IMR-90 (cell line): ENCODE measurements at regions not wholly inside any gene's neighbourhood (a gene's known extent, or its start where the extent isn't known, plus 50 kb on each side); places are given as distances from the start of the nearest gene placed in this dataset.

Source experiments
- ATAC-seq: fragments of 200-7000 bp; cut with Tn5 transposase; 2 replicates; pipeline ENCODE4 v1.9.1; 2020; ENCODE audit warnings: low read depth, mild to moderate bottlenecking, moderate library complexity
- BruUV-seq: library from RNA; stranded (reverse); fragments of 400-500 nt; replicated peaks from 2 replicates; lab custom pipeline; 2021; lab: Mats Ljungman, UMichigan
- CTCF ChIA-PET: fragments of 300-600 bp; formaldehyde crosslinking; extraction: SDS; loops from one replicate; lab custom pipeline; 2021; ENCODE audit warnings: antibody characterized with exemption; lab: Yijun Ruan, JAX
- POLR2A ChIA-PET: fragments of 300-600 bp; sonication (Branson Sonifier 250); formaldehyde crosslinking; loops from one replicate; lab custom pipeline; 2022; ENCODE audit warnings: antibody characterized with exemption; ENCODE audit not compliant: unreplicated experiment; lab: Charles Lee
- DNase-seq: peaks from one replicate; pipeline ENCODE4 v3.0.0; 2013
- H2AFZ ChIP-seq: replicated peaks from 2 replicates; pipeline ENCODE3; 2013; ENCODE audit warnings: low read length, mild to moderate bottlenecking; ENCODE audit not compliant: poor library complexity
- H2AK5ac ChIP-seq: 2 replicates; pipeline ENCODE4 v1.6.1; 2013; ENCODE audit warnings: low read depth, low read length, inconsistent platforms
- H2AK9ac ChIP-seq: replicated peaks from 2 replicates; pipeline ENCODE3; 2013; ENCODE audit warnings: mild to moderate bottlenecking, low read depth, low read length, moderate library complexity; ENCODE audit not compliant: poor library complexity
- H2BK120ac ChIP-seq: 2 replicates; pipeline ENCODE4 v1.6.1; 2013; ENCODE audit warnings: low read depth, low read length, inconsistent platforms
- H2BK15ac ChIP-seq: 3 replicates; pipeline ENCODE4 v1.6.1; 2013; ENCODE audit warnings: low read depth, low read length, inconsistent platforms
- H2BK20ac ChIP-seq: 2 replicates; pipeline ENCODE4 v1.6.1; 2013; ENCODE audit warnings: low read depth, mild to moderate bottlenecking, inconsistent platforms, low read length, moderate library complexity
- H2BK5ac ChIP-seq: 2 replicates; pipeline ENCODE4 v1.6.1; 2013; ENCODE audit warnings: mild to moderate bottlenecking, low read depth, low read length, inconsistent platforms; ENCODE audit not compliant: poor library complexity, severe bottlenecking
- H3K14ac ChIP-seq: replicated peaks from 2 replicates; pipeline ENCODE4 v1.6.1; 2013; ENCODE audit warnings: low read depth, low read length, inconsistent platforms
- H3K18ac ChIP-seq: 2 replicates; pipeline ENCODE4 v1.6.1; 2013; ENCODE audit warnings: low read depth, low read length, control low read depth
- H3K23ac ChIP-seq: 2 replicates; pipeline ENCODE4 v1.6.1; 2013; ENCODE audit warnings: low read depth, low read length, inconsistent platforms
- H3K27ac ChIP-seq: 2 replicates; pipeline ENCODE4 v1.5.1; 2013; ENCODE audit warnings: mild to moderate bottlenecking, control low read depth, low read length; ENCODE audit not compliant: insufficient read depth
- H3K27me3 ChIP-seq: 2 replicates; pipeline ENCODE4 v1.6.1; 2013; ENCODE audit warnings: low read length; ENCODE audit not compliant: control insufficient read depth, insufficient read depth
- H3K36me3 ChIP-seq: 2 replicates; pipeline ENCODE4 v1.6.1; 2013; ENCODE audit warnings: low read length, mixed read lengths; ENCODE audit not compliant: control insufficient read depth, insufficient read depth
- H3K4ac ChIP-seq: 2 replicates; pipeline ENCODE4 v1.6.1; 2013; ENCODE audit warnings: low read depth, low read length, inconsistent platforms
- H3K4me1 ChIP-seq: 2 replicates; pipeline ENCODE4 v1.6.1; 2013; ENCODE audit warnings: low read length, mixed read lengths; ENCODE audit not compliant: control insufficient read depth, insufficient read depth
- H3K4me2 ChIP-seq: 2 replicates; pipeline ENCODE4 v1.6.1; 2013; ENCODE audit warnings: low read depth, mild to moderate bottlenecking, control low read depth, low read length, moderate library complexity
- H3K4me3 ChIP-seq: 2 replicates; pipeline ENCODE4 v1.5.1; 2013; ENCODE audit warnings: low read depth, mild to moderate bottlenecking, control low read depth, low read length, moderate library complexity; ENCODE audit not compliant: insufficient read depth
- H3K56ac ChIP-seq: 2 replicates; pipeline ENCODE4 v1.6.1; 2013; ENCODE audit warnings: low read length, inconsistent platforms; ENCODE audit not compliant: insufficient read depth; ENCODE audit errors: extremely low read depth
- H3K79me1 ChIP-seq, 2 experiments: 2 replicates each; pipeline ENCODE4 v1.6.1; 2013; ENCODE audit warnings: low read length in 2 of 2, inconsistent platforms in 1 of 2, low read depth in 1 of 2
- H3K9ac ChIP-seq: 2 replicates; pipeline ENCODE4 v1.6.1; 2013; ENCODE audit warnings: low read depth, low read length, control low read depth
- H3K9me1 ChIP-seq: 2 replicates; pipeline ENCODE4 v1.6.1; 2013; ENCODE audit warnings: low read length, inconsistent platforms; ENCODE audit not compliant: insufficient read depth
- H3K9me3 ChIP-seq: 2 replicates; pipeline ENCODE4 v1.6.1; 2013; ENCODE audit warnings: low read length; ENCODE audit not compliant: control insufficient read depth, insufficient read depth
- H4K20me1 ChIP-seq: 2 replicates; pipeline ENCODE4 v1.6.1; 2013; ENCODE audit warnings: low read length, inconsistent platforms; ENCODE audit not compliant: insufficient read depth
- H4K5ac ChIP-seq: 2 replicates; pipeline ENCODE4 v1.6.1; 2013; ENCODE audit warnings: mild to moderate bottlenecking, low read depth, low read length, control low read depth
- H4K8ac ChIP-seq, 2 experiments: 2 replicates each; pipeline ENCODE4 v1.6.1; 2013; ENCODE audit warnings: low read depth in 2 of 2, low read length in 2 of 2, control low read depth in 1 of 2, inconsistent platforms in 1 of 2
- H4K91ac ChIP-seq: 2 replicates; pipeline ENCODE4 v1.6.1; 2013; ENCODE audit warnings: low read depth, low read length, inconsistent platforms; ENCODE audit not compliant: insufficient read depth
- BHLHE40 ChIP-seq: fragments of 150-350 bp; IDR thresholded peaks from 2 replicates; pipeline ENCODE4 v1.6.1; 2016; ENCODE audit warnings: mild to moderate bottlenecking, low read depth, low read length
- CTCF ChIP-seq: conservative IDR thresholded peaks from 2 replicates; pipeline ENCODE4 v1.5.1; 2012; ENCODE audit warnings: mild to moderate bottlenecking, low read depth, low read length, improper control_type of control experiment
- FOS ChIP-seq: fragments of 150-350 bp; IDR thresholded peaks from 2 replicates; pipeline ENCODE4 v1.6.1; 2016; ENCODE audit warnings: low read depth, low read length
- MAFK ChIP-seq: IDR thresholded peaks from 2 replicates; pipeline ENCODE4 v1.6.1; 2012; ENCODE audit warnings: low read depth, low read length, improper control_type of control experiment
- POLR2A ChIP-seq: IDR thresholded peaks from 2 replicates; pipeline ENCODE4 v1.6.1; 2012; ENCODE audit warnings: mild to moderate bottlenecking, low read depth, low read length
- RCOR1 ChIP-seq: IDR thresholded peaks from 2 replicates; pipeline ENCODE4 v1.6.1; 2012; ENCODE audit warnings: mild to moderate bottlenecking, low read length, improper control_type of control experiment; ENCODE audit not compliant: insufficient replicate concordance
- WGBS, 2 experiments: methylation state at CpG; one replicate each; pipeline versions ENCODE4 v1.1.5 to v1.1.7; 2013; ENCODE audit warnings: missing lambda C conversion rate in 2 of 2; ENCODE audit not compliant: insufficient read length in 1 of 2; ENCODE audit errors: extremely low coverage in 2 of 2; 5-methylcytosine and 5-hydroxymethylcytosine counted together
- dilution Hi-C: fragments of 300-500 bp; cut with HindIII; formaldehyde crosslinking; loops from one replicate; pipeline ENCODE4 v1.14.3; 2018; ENCODE audit warnings: low sequenced_read_pairs; ENCODE audit not compliant: unreplicated experiment
- in situ Hi-C: fragments of 300-500 bp; cut with MboI; formaldehyde crosslinking; loops from 3 replicates; pipeline ENCODE4 v1.14.3; 2019; ENCODE audit warnings: low sequenced_read_pairs, inconsistent platforms, mixed read lengths
- intact Hi-C: fragments of 100-400 bp; cut with micrococcal nuclease; formaldehyde crosslinking; loops from 2 replicates; pipeline ENCODE4 v1.10.0; 2022
- TF ChIP-seq, protein P1 (sequence below): fragments of 150-350 bp; IDR thresholded peaks from 2 replicates; pipeline ENCODE4 v1.6.1; 2017; ENCODE audit warnings: mild to moderate bottlenecking, antibody characterized with exemption, low read length, low read depth

GRCh38 chr11:103845331-103845730 lies 191.1 kb upstream of the DDI1 start:
- Histone ChIP-seq H4K20me1 (no peaks in the 10 kb centered on the region), H2BK15ac (no peak overlapping the region), H3K9me1 (no peaks in the 10 kb centered on the region), H3K79me1 (no peaks in the 10 kb centered on the region), H2AK5ac (no peak overlapping the region), H3K9me3 (no peaks in the 10 kb centered on the region), H2AK9ac (no peak overlapping the region), H2BK120ac (no peak overlapping the region), H4K5ac (no peak overlapping the region), H3K4me2 (no peak overlapping the region), H3K56ac (no peak overlapping the region), H2BK20ac (no peak overlapping the region), H3K18ac (no peak overlapping the region), H2BK5ac (no peak overlapping the region), H4K8ac (no peak overlapping the region), H3K27me3 (no peaks in the 10 kb centered on the region), H3K4ac (no peak overlapping the region), H4K91ac (no peak overlapping the region), H3K14ac (no peak overlapping the region), H3K4me3 (no peak overlapping the region), H2AFZ (no peak overlapping the region), H3K4me1 (peaks cover 2% of the 10 kb centered on the region; the same call in 1 of the 2 replicates), H3K36me3 (no peaks in the 10 kb centered on the region), H3K27ac (no peak overlapping the region), H3K9ac (no peak overlapping the region), H3K23ac (no peak overlapping the region)
- no CpG with 5 or more reads among the region's 1 CpG for WGBS, 2 experiments
- intact Hi-C loops (loop anchor here (5.0 kb wide), 1 partner anchor 52 kb away; no protein-coding TSS in a partner anchor), dilution Hi-C loops (no loop called here), in situ Hi-C loops (no loop called here)
- ChIA-PET POLR2A (no interaction called here), CTCF (no interaction called here)
- DNase-seq (no peak), ATAC-seq (no peak)
- BruUV-seq = no TSS peak
- TF ChIP-seq BHLHE40 (no peak), POLR2A (no peak), CTCF (no peak), FOS (no peak), RCOR1 (no peak), MAFK (no peak)
- TF ChIP-seq, protein P1, sequence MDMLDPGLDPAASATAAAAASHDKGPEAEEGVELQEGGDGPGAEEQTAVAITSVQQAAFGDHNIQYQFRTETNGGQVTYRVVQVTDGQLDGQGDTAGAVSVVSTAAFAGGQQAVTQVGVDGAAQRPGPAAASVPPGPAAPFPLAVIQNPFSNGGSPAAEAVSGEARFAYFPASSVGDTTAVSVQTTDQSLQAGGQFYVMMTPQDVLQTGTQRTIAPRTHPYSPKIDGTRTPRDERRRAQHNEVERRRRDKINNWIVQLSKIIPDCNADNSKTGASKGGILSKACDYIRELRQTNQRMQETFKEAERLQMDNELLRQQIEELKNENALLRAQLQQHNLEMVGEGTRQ = no peak
